HG03196 (cell line): ENCODE measurements at regions not wholly inside any gene's neighbourhood (a gene's known extent, or its start where the extent isn't known, plus 50 kb on each side); places are given as distances from the start of the nearest gene placed in this dataset.
"Not testable (repeated sequence)": the region's sequence is repeated elsewhere in the genome, so short reads cannot be mapped to it uniquely, and the experiment has no call there.

Experiments
- ATAC-seq: cut with Tn5 transposase; IDR thresholded peaks from one replicate; pipeline ENCODE4 v1.9.1; 2021; ENCODE audit not compliant: unreplicated experiment

DNA sequence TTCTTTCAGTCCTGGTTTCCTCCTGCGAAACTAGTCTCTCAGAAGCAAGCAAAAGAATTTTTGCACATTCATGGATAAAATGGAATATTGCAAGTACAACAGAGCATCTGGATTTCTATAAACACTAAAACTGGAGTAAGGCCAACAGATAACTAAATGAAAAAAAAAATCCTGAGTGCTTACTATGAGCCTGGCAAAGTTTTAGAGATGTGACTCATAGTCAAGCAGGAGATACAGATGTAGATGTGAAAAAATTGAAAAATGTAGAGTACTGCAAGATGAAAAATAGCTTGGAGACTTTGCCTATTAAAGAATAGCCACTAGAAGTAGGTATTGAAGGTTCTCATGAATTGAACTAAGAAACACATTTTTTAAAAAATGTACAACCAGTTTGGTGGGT is 397.4 kb downstream of the OTOL1 start:
- ATAC-seq = no peak

GRCh38 chr3:161894657-161895056 is 398.0 kb downstream of the OTOL1 start:
- no peak for ATAC-seq

- no peak for ATAC-seq
Measured at GRCh38 chr3:161905520-161906132, 409.0 kb downstream of the OTOL1 start.

GRCh38 chr3:161913786-161914389 is 417.3 kb downstream of the OTOL1 start:
- ATAC-seq = no peak

DNA sequence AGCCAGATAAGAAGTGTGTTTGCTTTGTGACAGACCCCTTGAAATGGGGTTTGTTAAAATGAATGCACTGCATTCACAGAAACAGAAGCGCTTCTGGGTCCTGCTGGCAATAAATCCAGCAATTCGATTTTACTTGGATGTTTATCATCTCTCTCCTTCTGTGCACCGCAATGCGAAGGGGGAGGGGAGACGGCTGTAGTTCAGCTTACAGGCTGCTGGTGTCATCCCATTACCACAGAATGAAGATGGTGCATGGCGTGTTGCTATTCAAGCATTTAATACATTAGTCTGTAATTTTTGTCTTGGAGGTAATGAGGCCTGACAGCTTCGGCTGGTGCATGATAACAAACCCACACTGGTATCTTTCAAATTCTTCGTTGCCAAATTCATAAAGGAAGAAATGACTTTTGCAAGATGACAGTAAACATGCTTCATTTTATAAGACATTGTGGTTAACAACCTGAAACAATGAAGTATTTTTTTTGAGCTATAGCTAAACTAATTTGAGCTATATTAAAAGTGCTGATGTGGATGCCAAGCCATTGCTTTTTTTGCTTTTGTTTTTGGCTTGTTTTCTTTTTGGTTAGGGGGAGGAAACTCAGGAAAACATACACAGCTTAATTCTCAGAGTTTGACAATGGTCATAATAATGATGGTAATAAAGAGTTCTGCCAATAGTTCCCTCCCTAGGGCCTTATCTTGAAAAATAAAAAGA is 418.3 kb downstream of the OTOL1 start:
- ATAC-seq = no peak

DNA sequence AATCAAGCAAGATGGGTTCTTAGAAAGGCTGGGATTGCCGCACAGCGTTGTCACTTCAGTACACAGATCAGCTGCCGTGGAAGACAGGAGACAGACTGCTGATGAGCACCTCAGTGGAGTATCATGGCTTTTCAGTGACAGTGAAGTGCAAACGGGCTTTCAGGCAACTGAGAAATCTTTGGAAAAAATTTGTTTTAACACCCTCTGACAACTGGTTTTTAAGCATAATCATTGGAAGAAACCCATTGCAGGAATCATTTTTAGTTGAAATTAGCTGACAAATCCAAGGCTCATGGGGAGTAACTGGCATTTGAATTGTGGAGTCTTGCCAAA is 418.8 kb downstream of the OTOL1 start:
- ATAC-seq = no peak

GRCh38 chr3:161920196-161920595 is 423.6 kb downstream of the OTOL1 start:
- ATAC-seq = no peak

GRCh38 chr3:161925749-161926360 is 429.2 kb downstream of the OTOL1 start:
- ATAC-seq = no peak

DNA sequence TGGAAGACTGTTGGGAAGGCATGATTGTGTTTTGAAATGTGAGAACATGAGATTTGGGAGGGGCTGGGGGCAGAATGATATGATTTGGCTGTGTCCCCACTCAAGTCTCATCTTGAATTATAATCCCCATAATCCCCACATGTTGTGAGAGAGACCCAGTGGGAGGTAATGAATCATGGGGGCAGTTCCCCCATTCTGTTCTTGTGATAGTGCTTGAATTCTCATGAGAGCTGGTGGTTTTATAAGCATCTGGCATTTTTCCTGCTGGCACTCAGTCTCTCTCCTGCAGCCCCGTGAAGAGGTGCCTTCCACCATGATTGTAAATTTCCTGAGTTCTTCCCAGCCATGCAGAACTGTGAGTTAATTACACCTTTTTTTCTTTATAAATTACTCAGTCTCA is 430.5 kb downstream of the OTOL1 start:
- no peak for ATAC-seq

DNA sequence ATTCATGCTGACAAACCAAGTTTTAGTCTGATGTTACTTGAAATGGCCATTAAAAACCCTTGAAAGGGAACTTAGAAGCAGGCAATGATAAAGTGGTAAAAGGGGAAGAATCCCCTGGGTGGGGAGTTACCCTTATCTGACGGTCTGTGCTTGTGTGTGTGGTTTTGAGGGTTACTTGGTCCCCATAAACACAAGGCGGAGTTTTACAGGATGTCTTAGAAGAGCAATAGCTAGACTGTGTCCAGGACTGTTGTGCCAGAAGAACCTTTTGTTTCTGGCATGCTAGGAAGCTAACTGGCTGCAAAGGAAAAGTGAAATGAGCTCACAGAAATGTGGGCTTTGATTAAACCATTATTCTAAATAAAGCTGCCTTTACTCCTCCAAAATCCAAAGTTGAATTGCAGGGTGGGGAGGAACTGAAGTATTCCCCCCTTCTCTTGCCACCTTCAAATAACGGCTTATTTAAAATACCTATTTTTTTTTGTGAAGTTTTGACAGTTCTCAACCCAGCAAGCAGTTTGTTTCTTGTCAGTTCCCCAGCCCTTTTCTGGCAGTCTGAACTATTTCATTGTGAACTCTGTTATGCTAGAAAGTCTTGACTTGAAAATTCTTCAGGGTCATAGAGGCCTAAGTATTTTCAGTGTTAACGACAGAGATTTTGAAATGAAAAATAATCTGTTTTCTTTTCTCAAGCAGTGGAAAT is 443.5 kb downstream of the OTOL1 start:
- ATAC-seq = no peak

GRCh38 chr3:161940621-161940965 is 444.0 kb downstream of the OTOL1 start:
- no peak for ATAC-seq

DNA sequence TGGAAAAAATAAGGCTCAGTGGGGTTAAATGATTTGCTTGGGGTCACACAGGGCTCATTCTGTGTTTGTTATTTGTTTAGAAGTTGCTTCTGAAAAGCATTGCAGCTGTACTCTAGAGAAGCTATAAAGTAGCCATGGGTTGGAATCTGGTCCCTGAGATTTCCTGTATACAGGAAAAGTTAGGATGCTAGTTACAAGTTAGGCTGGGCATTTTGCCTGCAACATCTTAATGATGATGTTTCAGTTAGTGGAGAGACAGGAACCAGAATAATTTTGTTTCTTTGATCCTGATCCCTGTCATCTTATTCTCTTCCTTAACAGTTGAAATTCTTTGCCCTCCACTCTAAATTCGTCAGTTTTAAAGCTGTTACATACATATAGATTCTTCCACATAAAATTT is 445.3 kb downstream of the OTOL1 start:
- ATAC-seq = no peak

DNA sequence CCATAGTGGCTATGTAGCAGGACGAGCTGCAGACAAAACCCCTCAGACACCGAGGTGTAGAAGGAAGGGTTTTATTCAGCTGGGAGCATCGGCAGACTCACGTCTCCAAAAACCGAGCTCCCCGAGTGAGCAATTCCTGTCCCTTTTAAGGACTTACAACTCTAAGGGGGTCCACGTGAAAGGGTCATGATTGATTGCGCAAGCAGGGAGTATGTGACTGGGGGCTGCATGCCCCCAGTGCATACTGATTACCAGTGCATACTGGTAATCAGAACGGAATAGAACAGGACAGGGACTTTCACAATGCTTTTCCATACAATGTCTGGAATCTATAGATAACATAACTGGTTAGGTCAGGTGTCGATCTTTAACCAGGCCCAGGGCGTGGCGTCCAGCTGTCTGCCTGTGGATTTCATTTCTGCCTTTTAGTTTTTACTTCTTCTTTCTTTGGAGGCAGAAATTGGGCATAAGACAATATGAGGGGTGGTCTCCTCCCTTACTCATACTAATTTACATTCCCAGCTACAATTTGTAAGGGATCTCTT is 447.3 kb downstream of the OTOL1 start:
- not testable (repeated sequence) for ATAC-seq

DNA sequence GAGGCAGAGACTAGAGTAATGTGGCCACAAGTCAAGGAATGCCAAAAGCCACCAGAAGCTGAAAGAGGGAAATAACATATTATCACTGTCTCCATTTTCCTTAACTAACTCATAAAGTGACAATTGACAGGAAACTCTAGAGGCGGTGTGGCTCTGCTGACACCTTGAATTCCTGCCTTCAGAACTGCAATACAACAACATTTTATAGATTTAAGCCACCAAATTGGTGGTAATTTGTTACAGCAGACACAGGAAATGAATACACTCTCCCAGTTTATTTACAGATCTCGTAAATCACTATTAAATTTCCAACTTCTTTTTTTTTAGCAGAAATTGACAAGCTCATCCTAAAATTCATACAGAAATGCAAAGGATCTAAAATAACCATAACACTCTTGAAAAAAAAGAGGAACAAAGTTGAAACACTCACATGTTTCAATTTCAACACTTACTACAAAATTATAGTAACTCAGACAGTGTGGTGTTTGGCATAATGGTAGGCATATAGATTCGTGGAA is 449.9 kb downstream of the OTOL1 start:
- no peak for ATAC-seq

DNA sequence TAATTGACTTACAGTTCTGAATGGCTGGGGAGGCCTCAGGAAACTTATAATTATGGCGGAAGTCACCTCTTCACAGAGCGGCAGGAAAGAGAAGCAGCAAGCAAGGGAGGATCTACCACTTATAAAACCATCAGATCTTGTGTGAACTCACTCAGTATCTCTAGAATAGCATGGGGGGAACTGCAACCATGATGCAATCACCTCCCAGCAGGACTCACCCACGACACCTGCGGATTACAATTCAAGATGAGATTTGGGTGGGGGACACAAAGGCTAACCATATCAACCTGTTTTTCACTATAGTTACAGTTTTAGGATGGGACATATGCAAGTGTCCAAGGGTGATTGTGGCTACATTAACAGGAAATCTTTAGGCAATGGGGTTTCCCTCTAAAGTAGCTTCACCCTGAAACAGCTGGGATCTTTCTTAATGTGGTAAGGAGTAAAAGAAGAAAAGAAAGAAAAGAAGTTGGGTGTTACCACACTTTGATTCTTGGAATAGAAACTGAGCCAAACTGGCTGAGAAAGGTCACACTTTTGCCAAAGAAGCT is 453.8 kb downstream of the OTOL1 start:
- ATAC-seq = no peak

DNA sequence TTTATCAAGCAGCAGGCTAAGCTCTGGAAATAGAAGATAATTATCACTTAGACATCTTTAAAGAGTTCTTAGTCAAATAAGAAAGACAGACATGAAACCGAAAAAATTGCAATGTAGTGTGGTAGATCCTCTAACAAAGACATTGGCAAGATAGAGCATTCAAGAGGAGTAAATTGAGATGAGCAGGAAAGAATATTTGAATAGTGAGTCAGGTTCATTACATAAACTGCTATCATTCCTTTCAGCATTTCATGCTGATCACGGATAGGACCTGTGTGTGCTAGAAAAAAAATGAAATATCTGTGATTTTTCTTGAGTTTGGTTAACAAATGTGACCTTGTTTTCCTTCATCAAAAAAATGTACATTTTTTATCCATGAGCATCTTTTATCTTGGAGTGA is 460.9 kb downstream of the OTOL1 start:
- ATAC-seq = no peak

- no peak for ATAC-seq
Measured at GRCh38 chr3:161964857-161965256, 468.2 kb downstream of the OTOL1 start.

DNA sequence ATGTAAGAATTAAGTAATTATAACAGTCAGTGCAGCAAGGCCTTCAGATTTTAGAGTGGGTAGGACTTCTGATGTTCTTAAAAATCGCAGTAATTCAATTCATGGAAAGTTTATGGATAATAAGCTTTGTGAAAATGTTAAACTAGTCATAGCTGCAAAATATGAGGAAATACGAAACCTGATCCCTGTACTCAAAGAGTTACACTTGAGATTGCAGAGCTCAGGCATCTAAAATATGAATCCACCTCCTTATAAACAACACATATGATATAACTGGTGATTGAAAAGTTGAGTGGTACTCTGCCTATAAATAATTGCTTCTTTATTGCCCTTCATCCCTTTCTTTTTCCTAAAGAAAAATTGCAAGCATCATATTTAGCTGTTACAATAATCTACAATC is 473.3 kb downstream of the OTOL1 start:
- no peak for ATAC-seq

DNA sequence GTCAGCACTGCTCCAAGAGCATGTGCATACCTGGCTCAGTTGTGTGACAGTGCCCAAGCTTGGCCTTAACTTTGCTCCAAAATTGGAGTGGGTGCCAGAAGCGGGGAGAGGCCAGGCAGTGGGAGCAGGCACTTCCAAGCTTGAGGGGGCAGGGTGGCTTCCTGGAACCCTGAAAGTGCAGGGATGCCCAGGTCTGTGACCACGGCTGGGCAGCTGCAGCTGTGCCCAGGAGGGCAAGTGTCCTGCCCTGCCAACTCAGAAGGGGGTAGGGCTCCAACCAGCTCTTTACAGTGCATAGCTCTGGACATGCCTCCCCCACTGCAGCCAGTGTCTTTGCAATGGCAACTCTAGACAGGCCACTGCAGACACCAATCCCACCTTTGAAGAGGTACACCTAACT is 478.6 kb downstream of the OTOL1 start:
- ATAC-seq = no peak

DNA sequence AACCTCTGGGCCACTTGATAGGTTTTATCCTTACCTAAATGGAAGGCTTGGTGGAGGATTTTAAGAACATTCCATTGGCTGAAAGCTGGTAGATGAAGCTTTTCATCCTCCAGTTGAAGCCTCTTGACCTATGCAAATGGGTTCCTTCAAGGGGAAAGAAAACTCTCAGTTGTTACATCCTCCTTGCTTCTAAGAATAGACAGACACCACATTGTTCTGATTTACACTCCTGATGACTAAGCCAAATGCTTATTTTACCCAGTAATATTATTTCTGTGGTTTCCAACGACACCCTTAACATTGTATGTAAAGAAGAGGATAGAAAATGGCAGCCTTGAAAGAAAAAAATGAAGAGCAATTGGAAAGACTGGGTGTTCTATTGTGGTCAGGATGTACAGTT is 480.5 kb downstream of the OTOL1 start:
- no peak for ATAC-seq

GRCh38 chr3:161977850-161978249 is 481.2 kb downstream of the OTOL1 start:
- ATAC-seq = no peak
